SU-DHL-6 (cell line): ENCODE measurements at regions not wholly inside any gene's neighbourhood (a gene's known extent, or its start where the extent isn't known, plus 50 kb on each side); places are given as distances from the start of the nearest gene placed in this dataset.

Experiments used
- EZH2phosphoT487 ChIP-seq: fragments of 200-600 bp; sonication (generic), shearing (Covaris generic); conservative IDR thresholded peaks from 2 replicates; pipeline ENCODE4 v1.6.1; 2018; ENCODE audit warnings: mild to moderate bottlenecking, antibody characterized with exemption, low read length, moderate library complexity, mixed read lengths
- TF ChIP-seq, protein P1 (sequence below): fragments of 200-600 bp; sonication (generic); IDR thresholded peaks from one replicate; pipeline ENCODE4 v1.5.1; 2017; ENCODE audit warnings: antibody characterized with exemption, mild to moderate bottlenecking, low read length, moderate library complexity; ENCODE audit not compliant: insufficient read depth, poor library complexity, severe bottlenecking

GRCh38 chr6:22132656-22133055, 164.2 kb downstream of the PRL start:
- no peak for TF ChIP-seq EZH2phosphoT487
- TF ChIP-seq, protein P1, sequence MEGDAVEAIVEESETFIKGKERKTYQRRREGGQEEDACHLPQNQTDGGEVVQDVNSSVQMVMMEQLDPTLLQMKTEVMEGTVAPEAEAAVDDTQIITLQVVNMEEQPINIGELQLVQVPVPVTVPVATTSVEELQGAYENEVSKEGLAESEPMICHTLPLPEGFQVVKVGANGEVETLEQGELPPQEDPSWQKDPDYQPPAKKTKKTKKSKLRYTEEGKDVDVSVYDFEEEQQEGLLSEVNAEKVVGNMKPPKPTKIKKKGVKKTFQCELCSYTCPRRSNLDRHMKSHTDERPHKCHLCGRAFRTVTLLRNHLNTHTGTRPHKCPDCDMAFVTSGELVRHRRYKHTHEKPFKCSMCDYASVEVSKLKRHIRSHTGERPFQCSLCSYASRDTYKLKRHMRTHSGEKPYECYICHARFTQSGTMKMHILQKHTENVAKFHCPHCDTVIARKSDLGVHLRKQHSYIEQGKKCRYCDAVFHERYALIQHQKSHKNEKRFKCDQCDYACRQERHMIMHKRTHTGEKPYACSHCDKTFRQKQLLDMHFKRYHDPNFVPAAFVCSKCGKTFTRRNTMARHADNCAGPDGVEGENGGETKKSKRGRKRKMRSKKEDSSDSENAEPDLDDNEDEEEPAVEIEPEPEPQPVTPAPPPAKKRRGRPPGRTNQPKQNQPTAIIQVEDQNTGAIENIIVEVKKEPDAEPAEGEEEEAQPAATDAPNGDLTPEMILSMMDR: no peak
